HUES64 (cell line): ENCODE measurements at regions not wholly inside any gene's neighbourhood (a gene's known extent, or its start where the extent isn't known, plus 50 kb on each side); places are given as distances from the start of the nearest gene placed in this dataset.

Source experiments
- H3K27ac ChIP-seq: 2 replicates; pipeline ENCODE4 v1.7.0; 2013; ENCODE audit warnings: low read depth, low read length, inconsistent platforms
- H3K27me3 ChIP-seq: 2 replicates; pipeline ENCODE4 v1.6.1; 2013; ENCODE audit warnings: mild to moderate bottlenecking, low read length; ENCODE audit not compliant: insufficient read depth
- H3K36me3 ChIP-seq: 2 replicates; pipeline ENCODE4 v1.6.1; 2013; ENCODE audit warnings: mild to moderate bottlenecking, low read length; ENCODE audit not compliant: insufficient read depth
- H3K4me1 ChIP-seq: 2 replicates; pipeline ENCODE4 v1.6.1; 2013; ENCODE audit warnings: mild to moderate bottlenecking, low read length, moderate library complexity; ENCODE audit not compliant: insufficient read depth
- H3K4me3 ChIP-seq: 2 replicates; pipeline ENCODE4 v1.5.1; 2013; ENCODE audit warnings: mild to moderate bottlenecking, low read length, moderate library complexity
- H3K9ac ChIP-seq: 2 replicates; pipeline ENCODE4 v1.6.1; 2013; ENCODE audit warnings: mild to moderate bottlenecking, low read depth, low read length
- H3K9me3 ChIP-seq: 2 replicates; pipeline ENCODE4 v1.6.1; 2013; ENCODE audit warnings: low read depth, low read length; ENCODE audit not compliant: insufficient read depth
- WGBS: fragments of 150-250, 120-280 bp; methylation state at CpG from one replicate; pipeline ENCODE4 v1.1.7; 2013; ENCODE audit warnings: missing lambda C conversion rate; 5-methylcytosine and 5-hydroxymethylcytosine counted together

GRCh38 chr1:218201601-218202000 is 83.5 kb upstream of the RRP15 start:
- Histone ChIP-seq H3K27ac (no peak overlapping the region), H3K36me3 (no peaks in the 10 kb centered on the region), H3K9ac (no peak overlapping the region), H3K9me3 (no peaks in the 10 kb centered on the region), H3K27me3 (no peaks in the 10 kb centered on the region), H3K4me1 (no peaks in the 10 kb centered on the region), H3K4me3 (no peak overlapping the region)
- 91% methylated on average over 1 of the region's 1 CpG for WGBS

- no peaks in the 10 kb centered on the region for H3K27me3 ChIP-seq
- no peaks in the 10 kb centered on the region for H3K9me3 ChIP-seq
- no peaks in the 10 kb centered on the region for H3K36me3 ChIP-seq
- no peak overlapping the region for H3K27ac ChIP-seq
- H3K4me3 ChIP-seq = no peak overlapping the region
- H3K4me1 ChIP-seq = no peaks in the 10 kb centered on the region
- no peak overlapping the region for H3K9ac ChIP-seq
These were observed 79.4 kb upstream of the RRP15 start for GRCh38 chr1:218205721-218206120.

- no peaks in the 10 kb centered on the region for H3K36me3 ChIP-seq
- H3K4me3 ChIP-seq = no peak overlapping the region
- H3K27me3 ChIP-seq = no peaks in the 10 kb centered on the region
- H3K9me3 ChIP-seq = no peaks in the 10 kb centered on the region
- no peaks in the 10 kb centered on the region for H3K4me1 ChIP-seq
- WGBS = 93% methylated on average over 3 of the region's 3 CpGs
- no peak overlapping the region for H3K9ac ChIP-seq
- H3K27ac ChIP-seq = no peak overlapping the region
These were observed 77.9 kb upstream of the RRP15 start for GRCh38 chr1:218207194-218207593.

- H3K36me3 ChIP-seq = no peaks in the 10 kb centered on the region
- no peak overlapping the region for H3K27ac ChIP-seq
- H3K9ac ChIP-seq = no peak overlapping the region
- H3K4me1 ChIP-seq = no peaks in the 10 kb centered on the region
- no peaks in the 10 kb centered on the region for H3K9me3 ChIP-seq
- 91% methylated on average over 3 of the region's 3 CpGs for WGBS
- H3K4me3 ChIP-seq = no peak overlapping the region
- H3K27me3 ChIP-seq = no peaks in the 10 kb centered on the region
These were observed 75.7 kb upstream of the RRP15 start for GRCh38 chr1:218209351-218209861.

DNA sequence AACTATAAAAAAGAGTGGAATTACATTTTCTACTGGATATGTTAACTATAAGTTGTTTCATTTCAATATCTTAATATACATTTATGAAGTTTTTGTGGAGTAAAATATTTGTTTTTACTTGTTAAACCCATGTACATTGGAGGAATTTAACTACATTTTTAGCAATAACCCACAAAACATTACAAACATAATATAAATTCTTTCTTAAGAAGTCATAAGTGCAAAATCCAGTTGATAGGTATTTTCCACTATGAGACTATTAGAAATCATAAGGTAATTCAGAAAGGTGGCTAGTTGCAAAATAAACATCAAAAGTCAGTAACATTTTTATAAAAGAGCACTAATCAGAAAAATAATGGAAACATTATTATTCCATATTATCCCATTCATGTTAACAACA is 73.9 kb upstream of the RRP15 start:
- Histone ChIP-seq H3K27ac (no peak overlapping the region), H3K27me3 (no peaks in the 10 kb centered on the region), H3K9me3 (no peaks in the 10 kb centered on the region), H3K4me3 (no peak overlapping the region), H3K9ac (no peak overlapping the region), H3K36me3 (no peaks in the 10 kb centered on the region), H3K4me1 (peaks cover 7% of the 10 kb centered on the region; the same call in 1 of the 2 replicates)

DNA sequence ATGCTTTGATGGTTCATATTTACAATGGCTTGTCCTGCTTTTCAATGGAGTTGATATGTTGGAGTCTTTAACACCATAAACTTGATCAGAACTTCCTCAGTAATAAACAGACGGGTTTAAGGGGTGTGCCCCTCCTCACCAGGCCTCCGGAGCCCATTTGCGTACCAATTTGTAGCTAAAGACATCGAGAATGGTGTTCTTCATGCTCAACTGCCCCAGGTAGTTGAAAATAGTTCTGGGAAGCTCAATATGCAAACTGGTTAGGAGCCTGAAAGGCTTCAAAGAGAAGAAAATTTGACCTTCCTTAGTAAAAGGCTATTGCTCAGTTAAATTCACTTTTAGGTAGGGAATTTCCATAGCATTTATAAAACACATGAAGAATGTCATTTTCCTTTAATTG is 68.1 kb upstream of the RRP15 start:
- Histone ChIP-seq H3K27ac (no peak overlapping the region), H3K9ac (no peak overlapping the region), H3K36me3 (no peaks in the 10 kb centered on the region), H3K27me3 (no peaks in the 10 kb centered on the region), H3K4me1 (peaks cover 26% of the 10 kb centered on the region; the same call in 1 of the 2 replicates), H3K4me3 (no peak overlapping the region), H3K9me3 (no peaks in the 10 kb centered on the region)
- WGBS = 56% methylated on average over 4 of the region's 4 CpGs

- peaks cover 26% of the 10 kb centered on the region; the same call in 1 of the 2 replicates for H3K4me1 ChIP-seq
- H3K9ac ChIP-seq = no peak overlapping the region
- H3K36me3 ChIP-seq = no peaks in the 10 kb centered on the region
- no peak overlapping the region for H3K4me3 ChIP-seq
- 97% methylated on average over 1 of the region's 2 CpGs for WGBS
- H3K9me3 ChIP-seq = no peaks in the 10 kb centered on the region
- H3K27me3 ChIP-seq = no peaks in the 10 kb centered on the region
- no peak overlapping the region for H3K27ac ChIP-seq
These were observed 65.6 kb upstream of the RRP15 start for GRCh38 chr1:218219460-218219859.

DNA sequence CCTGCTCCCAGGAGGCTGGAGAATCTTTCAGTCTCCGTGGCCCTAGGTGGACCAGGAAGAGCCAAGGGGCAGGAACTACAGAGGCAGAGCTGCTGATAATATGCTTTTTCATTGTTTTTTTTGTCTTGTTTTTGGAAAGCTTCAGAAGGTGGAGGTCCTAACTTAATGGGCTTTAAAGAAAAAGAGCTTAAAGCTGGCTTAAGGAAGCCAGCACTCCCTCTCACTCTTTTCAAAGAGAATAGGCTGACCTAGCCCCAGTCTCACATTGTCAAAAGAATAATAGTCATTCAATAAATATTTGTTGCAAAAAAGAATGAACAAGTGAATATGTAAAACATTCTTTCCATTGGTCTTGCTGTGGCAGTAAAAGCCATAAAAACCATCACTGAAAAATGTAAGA is 61.0 kb upstream of the RRP15 start:
- WGBS = 81% methylated on average over 1 of the region's 1 CpG
- H3K9me3 ChIP-seq = no peaks in the 10 kb centered on the region
- no peak overlapping the region for H3K27ac ChIP-seq
- no peaks in the 10 kb centered on the region for H3K4me1 ChIP-seq
- H3K9ac ChIP-seq = no peak overlapping the region
- no peak overlapping the region for H3K4me3 ChIP-seq
- H3K27me3 ChIP-seq = no peaks in the 10 kb centered on the region
- H3K36me3 ChIP-seq = no peaks in the 10 kb centered on the region

DNA sequence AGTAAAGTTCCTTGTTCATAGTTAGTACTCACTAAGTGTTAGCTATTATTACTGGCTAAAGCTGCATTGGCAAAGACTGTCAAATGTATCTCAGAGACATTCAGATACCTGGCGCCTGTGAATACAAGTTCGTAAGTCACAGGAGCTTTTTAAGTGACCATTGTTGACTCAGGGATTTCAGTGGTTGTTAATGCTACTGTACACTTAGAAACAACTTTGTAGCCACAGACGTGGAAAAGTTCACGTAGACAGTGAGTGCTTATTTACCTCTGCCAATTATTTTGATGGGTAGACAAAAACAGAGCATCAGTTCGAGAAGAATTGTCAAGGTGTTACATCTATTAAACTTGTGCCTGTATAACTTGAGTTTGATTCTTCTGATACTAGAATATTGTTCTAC is 59.1 kb upstream of the RRP15 start:
- no peaks in the 10 kb centered on the region for H3K4me1 ChIP-seq
- H3K36me3 ChIP-seq = no peaks in the 10 kb centered on the region
- no peaks in the 10 kb centered on the region for H3K9me3 ChIP-seq
- no peaks in the 10 kb centered on the region for H3K27me3 ChIP-seq
- 92% methylated on average over 5 of the region's 5 CpGs for WGBS
- no peak overlapping the region for H3K9ac ChIP-seq
- H3K27ac ChIP-seq = no peak overlapping the region
- no peak overlapping the region for H3K4me3 ChIP-seq
